ENCODE measurements at regions not wholly inside any gene's neighbourhood (a gene's known extent, or its start where the extent isn't known, plus 50 kb on each side); places are given as distances from the start of the nearest gene placed in this dataset.

- no peak for DNase-seq
- H3K9me3 Mint-ChIP-seq, result peaks cover 5% of the 10 kb centered on the region
- H3K27ac Mint-ChIP-seq, result no peak overlapping the region
- POLR2A ChIA-PET, result no interaction called here
- no peak overlapping the region for H3K4me3 Mint-ChIP-seq
- no peaks in the 10 kb centered on the region for H3K4me1 Mint-ChIP-seq
- CTCF ChIA-PET, result interaction anchor here (0.6 kb wide), 1 partner anchor 1742 kb away, joined by 3 read pairs; no protein-coding TSS in a partner anchor
- H3K36me3 Mint-ChIP-seq (ENCODE audit: low read depth), result no peaks in the 10 kb centered on the region
- H3K27me3 Mint-ChIP-seq, result no peaks in the 10 kb centered on the region
Measured at GRCh38 chr6:80482056-80482455, 375.6 kb downstream of the BCKDHB start.

GRCh38 chr6:80480421-80481157, 374.1 kb downstream of the BCKDHB start:
- ChIA-PET POLR2A (no interaction called here), CTCF (no interaction called here)
- no peak for DNase-seq
- Mint-ChIP-seq H3K4me3 (no peak overlapping the region), H3K9me3 (peaks cover 5% of the 10 kb centered on the region), H3K27ac (no peak overlapping the region), H3K27me3 (no peaks in the 10 kb centered on the region), H3K4me1 (no peaks in the 10 kb centered on the region), H3K36me3 (ENCODE audit: low read depth) (no peaks in the 10 kb centered on the region)

GRCh38 chr6:80478030-80478429, 371.6 kb downstream of the BCKDHB start:
- DNase-seq, result no peak
- no peaks in the 10 kb centered on the region for H3K4me1 Mint-ChIP-seq
- H3K4me3 Mint-ChIP-seq, result no peak overlapping the region
- H3K27ac Mint-ChIP-seq, result no peak overlapping the region
- H3K36me3 Mint-ChIP-seq (ENCODE audit: low read depth), result no peaks in the 10 kb centered on the region
- POLR2A ChIA-PET, result no interaction called here
- H3K9me3 Mint-ChIP-seq, result no peaks in the 10 kb centered on the region
- no peaks in the 10 kb centered on the region for H3K27me3 Mint-ChIP-seq
- CTCF ChIA-PET, result no interaction called here

- H3K4me1 Mint-ChIP-seq, result no peaks in the 10 kb centered on the region
- DNase-seq, result no peak
- H3K27me3 Mint-ChIP-seq, result no peaks in the 10 kb centered on the region
- ChIA-PET POLR2A (no interaction called here), CTCF (no interaction called here)
- H3K9me3 Mint-ChIP-seq, result no peaks in the 10 kb centered on the region
- no peak overlapping the region for H3K27ac Mint-ChIP-seq
- H3K36me3 Mint-ChIP-seq (ENCODE audit: low read depth), result no peaks in the 10 kb centered on the region
- H3K4me3 Mint-ChIP-seq, result no peak overlapping the region
Measured at GRCh38 chr6:80477591-80477990, 371.1 kb downstream of the BCKDHB start.

- ChIA-PET POLR2A (no interaction called here), CTCF (no interaction called here)
- Mint-ChIP-seq H3K27ac (no peak overlapping the region), H3K9me3 (no peaks in the 10 kb centered on the region), H3K4me1 (no peaks in the 10 kb centered on the region), H3K27me3 (no peaks in the 10 kb centered on the region), H3K36me3 (ENCODE audit: low read depth) (no peaks in the 10 kb centered on the region), H3K4me3 (no peak overlapping the region)
- DNase-seq, result no peak
Measured at GRCh38 chr6:80472271-80472670, 365.8 kb downstream of the BCKDHB start.

GRCh38 chr6:80469977-80470376, 363.5 kb downstream of the BCKDHB start:
- no peak for DNase-seq
- CTCF ChIA-PET, result no interaction called here
- POLR2A ChIA-PET, result no interaction called here
- H3K27ac Mint-ChIP-seq, result no peak overlapping the region
- H3K4me3 Mint-ChIP-seq, result no peak overlapping the region
- H3K4me1 Mint-ChIP-seq, result no peaks in the 10 kb centered on the region
- no peaks in the 10 kb centered on the region for H3K27me3 Mint-ChIP-seq
- H3K9me3 Mint-ChIP-seq, result no peaks in the 10 kb centered on the region
- no peaks in the 10 kb centered on the region for H3K36me3 Mint-ChIP-seq (ENCODE audit: low read depth)

- no peak overlapping the region for H3K27ac Mint-ChIP-seq
- no peaks in the 10 kb centered on the region for H3K27me3 Mint-ChIP-seq
- ChIA-PET POLR2A (no interaction called here), CTCF (no interaction called here)
- no peaks in the 10 kb centered on the region for H3K4me1 Mint-ChIP-seq
- no peak for DNase-seq
- H3K36me3 Mint-ChIP-seq (ENCODE audit: low read depth), result no peaks in the 10 kb centered on the region
- no peak overlapping the region for H3K4me3 Mint-ChIP-seq
- no peaks in the 10 kb centered on the region for H3K9me3 Mint-ChIP-seq
Measured at GRCh38 chr6:80468398-80468797, 361.9 kb downstream of the BCKDHB start.

GRCh38 chr6:80467408-80467807, 360.9 kb downstream of the BCKDHB start:
- no peak overlapping the region for H3K27ac Mint-ChIP-seq
- ChIA-PET POLR2A (no interaction called here), CTCF (no interaction called here)
- no peak overlapping the region for H3K4me3 Mint-ChIP-seq
- no peaks in the 10 kb centered on the region for H3K9me3 Mint-ChIP-seq
- no peaks in the 10 kb centered on the region for H3K27me3 Mint-ChIP-seq
- no peaks in the 10 kb centered on the region for H3K36me3 Mint-ChIP-seq (ENCODE audit: low read depth)
- H3K4me1 Mint-ChIP-seq, result no peaks in the 10 kb centered on the region
- DNase-seq, result no peak

GRCh38 chr6:80466981-80467380, 360.5 kb downstream of the BCKDHB start:
- no peak for DNase-seq
- Mint-ChIP-seq H3K27me3 (no peaks in the 10 kb centered on the region), H3K4me3 (no peak overlapping the region), H3K4me1 (no peaks in the 10 kb centered on the region), H3K36me3 (ENCODE audit: low read depth) (no peaks in the 10 kb centered on the region), H3K9me3 (no peaks in the 10 kb centered on the region), H3K27ac (no peak overlapping the region)
- CTCF ChIA-PET, result no interaction called here
- POLR2A ChIA-PET, result no interaction called here

GRCh38 chr6:80465513-80465912, 359.0 kb downstream of the BCKDHB start:
- Mint-ChIP-seq H3K36me3 (ENCODE audit: low read depth) (no peaks in the 10 kb centered on the region), H3K9me3 (no peaks in the 10 kb centered on the region), H3K27ac (no peak overlapping the region), H3K4me1 (no peaks in the 10 kb centered on the region), H3K27me3 (no peaks in the 10 kb centered on the region), H3K4me3 (no peak overlapping the region)
- CTCF ChIA-PET, result no interaction called here
- DNase-seq, result no peak
- POLR2A ChIA-PET, result no interaction called here

GRCh38 chr6:80464901-80465300, 358.4 kb downstream of the BCKDHB start:
- H3K27ac Mint-ChIP-seq, result no peak overlapping the region
- H3K27me3 Mint-ChIP-seq, result no peaks in the 10 kb centered on the region
- CTCF ChIA-PET, result no interaction called here
- H3K36me3 Mint-ChIP-seq (ENCODE audit: low read depth), result no peaks in the 10 kb centered on the region
- no peaks in the 10 kb centered on the region for H3K4me1 Mint-ChIP-seq
- DNase-seq, result no peak
- H3K9me3 Mint-ChIP-seq, result no peaks in the 10 kb centered on the region
- H3K4me3 Mint-ChIP-seq, result no peak overlapping the region
- POLR2A ChIA-PET, result no interaction called here

- Mint-ChIP-seq H3K4me3 (no peak overlapping the region), H3K27me3 (no peaks in the 10 kb centered on the region), H3K9me3 (peaks cover 2% of the 10 kb centered on the region), H3K36me3 (ENCODE audit: low read depth) (no peaks in the 10 kb centered on the region), H3K27ac (no peak overlapping the region), H3K4me1 (no peaks in the 10 kb centered on the region)
- CTCF ChIA-PET, result no interaction called here
- POLR2A ChIA-PET, result no interaction called here
- no peak for DNase-seq
Measured at GRCh38 chr6:80463197-80463596, 356.7 kb downstream of the BCKDHB start.

GRCh38 chr6:80460257-80460865, 353.9 kb downstream of the BCKDHB start:
- Mint-ChIP-seq H3K4me3 (no peak overlapping the region), H3K27ac (no peak overlapping the region), H3K9me3 (peaks cover 2% of the 10 kb centered on the region), H3K27me3 (no peaks in the 10 kb centered on the region), H3K36me3 (ENCODE audit: low read depth) (no peaks in the 10 kb centered on the region), H3K4me1 (peaks cover under 1% of the 10 kb centered on the region)
- CTCF ChIA-PET, result no interaction called here
- POLR2A ChIA-PET, result no interaction called here
- no peak for DNase-seq

GRCh38 chr6:80457439-80457933, 351.0 kb downstream of the BCKDHB start:
- H3K9me3 Mint-ChIP-seq, result peaks cover 2% of the 10 kb centered on the region
- no peaks in the 10 kb centered on the region for H3K36me3 Mint-ChIP-seq (ENCODE audit: low read depth)
- CTCF ChIA-PET, result no interaction called here
- DNase-seq, result no peak
- H3K4me1 Mint-ChIP-seq, result peaks cover 20% of the 10 kb centered on the region
- no peak overlapping the region for H3K27ac Mint-ChIP-seq
- H3K27me3 Mint-ChIP-seq, result no peaks in the 10 kb centered on the region
- H3K4me3 Mint-ChIP-seq, result no peak overlapping the region
- POLR2A ChIA-PET, result no interaction called here

All from activated CD4-positive, alpha-beta memory T cell treated with anti-CD3 and anti-CD28 coated beads, Interleukin-2, amount 10 ng/mL, durations not matched to agents 7 days and 5 days (primary cell).